Activated effector memory CD4-positive, alpha-beta T cell treated with anti-CD3 and anti-CD28 coated beads, Interleukin-2, amount 50 U/mL, for 16 hours (primary cell): ENCODE measurements at regions not wholly inside any gene's neighbourhood (a gene's known extent, or its start where the extent isn't known, plus 50 kb on each side); places are given as distances from the start of the nearest gene placed in this dataset.
"Not testable (repeated sequence)": the region's sequence is repeated elsewhere in the genome, so short reads cannot be mapped to it uniquely, and the experiment has no call there.

ENCODE experiments used
- DNase-seq: peaks from one replicate; pipeline ENCODE4 v3.0.0-alpha.2; 2020

- DNase-seq, result no peak
These were observed 50.7 kb upstream of the TNFSF4 start for GRCh38 chr1:173257805-173258204.

DNA sequence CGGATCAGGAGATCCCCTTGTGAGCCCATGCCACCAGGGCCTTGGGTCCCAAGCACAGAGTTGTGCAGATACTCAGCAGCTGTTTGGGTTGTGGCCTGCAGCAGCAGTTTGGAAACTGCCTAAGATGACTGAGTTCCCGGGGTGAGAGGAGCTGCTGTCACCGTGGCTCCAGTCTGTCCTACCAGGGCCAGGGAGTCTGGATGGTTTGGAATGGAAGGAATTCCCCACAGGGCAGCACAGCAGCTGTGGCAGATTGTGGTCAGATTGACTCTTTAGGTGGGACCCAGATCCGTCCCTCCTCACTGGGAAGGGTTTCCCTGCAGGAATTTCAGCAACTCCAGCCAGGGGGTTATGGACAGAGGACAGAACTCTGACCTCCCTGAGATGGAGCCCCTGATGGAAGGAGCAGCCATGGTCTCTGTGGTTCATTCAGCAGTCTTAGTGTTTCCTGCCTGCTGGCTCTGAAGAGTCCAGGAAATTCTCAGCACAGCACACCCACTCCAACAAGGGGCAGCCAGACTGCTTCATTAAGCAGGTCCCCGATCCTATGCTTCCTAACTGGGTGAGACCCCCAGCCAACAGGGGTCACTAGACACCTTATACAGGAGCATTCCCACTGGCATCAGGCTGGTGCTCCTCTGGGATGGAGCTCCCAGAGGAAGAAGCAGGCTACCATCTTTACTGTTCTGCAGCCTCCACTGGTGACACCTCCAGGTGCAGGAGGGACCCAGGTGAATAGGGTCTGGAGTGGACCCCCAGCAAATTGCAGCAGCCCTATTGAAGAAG, 51.5 kb upstream of the TNFSF4 start:
- DNase-seq, result no peak

DNA sequence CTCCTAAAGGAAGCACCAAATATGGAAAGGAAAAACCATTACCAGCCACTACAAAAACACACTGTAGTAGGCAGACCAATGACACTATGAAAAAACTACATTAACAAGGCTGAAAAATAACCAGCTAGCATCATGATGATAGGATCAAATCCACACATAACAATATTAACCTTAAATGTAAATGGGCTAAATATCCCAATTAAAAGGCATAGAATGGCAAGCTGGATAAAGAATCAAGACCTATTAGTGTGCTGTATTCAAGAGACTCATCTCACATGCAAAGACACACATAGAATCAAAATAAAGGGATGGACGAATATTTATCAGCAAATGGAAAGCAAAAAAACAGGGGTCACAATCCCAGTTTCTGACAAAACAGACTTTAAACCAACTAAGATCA, 53.2 kb upstream of the TNFSF4 start:
- DNase-seq, result not testable (repeated sequence)

GRCh38 chr1:173266841-173267240, 59.7 kb upstream of the TNFSF4 start:
- no peak for DNase-seq

DNA sequence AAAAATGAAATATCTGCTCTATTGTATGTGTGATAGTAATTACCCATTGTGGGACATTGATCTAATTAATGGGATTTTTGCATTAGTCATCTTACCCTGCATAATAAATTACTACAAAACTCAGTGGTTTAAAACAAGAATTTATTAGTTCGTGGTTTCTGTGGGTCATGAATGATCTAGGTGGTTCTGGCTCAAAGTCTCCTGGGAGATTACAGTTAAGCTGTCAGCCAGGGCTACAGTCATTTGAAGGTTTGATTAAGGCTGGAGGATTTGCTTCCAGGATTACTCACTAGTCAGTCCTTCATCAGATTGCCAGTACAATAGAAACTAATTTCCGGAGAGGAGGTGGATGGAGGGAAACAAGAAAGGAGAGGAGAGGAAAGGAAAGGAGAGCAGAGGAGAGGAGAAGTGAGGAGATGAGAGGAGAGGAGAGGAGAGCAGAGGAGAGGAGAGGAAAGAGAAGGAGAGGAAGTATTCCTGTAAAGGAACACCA, 60.4 kb upstream of the TNFSF4 start:
- no peak for DNase-seq

DNA sequence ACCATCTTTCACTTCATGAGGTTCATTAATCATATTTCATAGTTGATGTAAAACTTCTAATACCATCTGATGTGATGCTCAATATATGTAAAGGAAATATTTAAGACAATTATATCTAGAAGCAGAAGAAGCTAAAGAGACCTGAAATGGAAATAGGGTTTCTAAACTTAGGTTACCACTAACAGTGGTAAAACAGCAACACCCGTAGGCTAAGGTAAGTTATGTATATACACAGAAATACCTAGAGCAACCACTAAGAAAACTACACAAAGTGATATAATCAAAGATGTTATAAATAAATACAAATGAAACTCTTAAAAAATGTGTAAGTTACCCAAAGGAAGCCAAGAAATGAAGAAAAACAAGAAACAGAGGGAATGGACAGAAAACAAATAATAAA, 61.1 kb upstream of the TNFSF4 start:
- DNase-seq, result no peak

DNA sequence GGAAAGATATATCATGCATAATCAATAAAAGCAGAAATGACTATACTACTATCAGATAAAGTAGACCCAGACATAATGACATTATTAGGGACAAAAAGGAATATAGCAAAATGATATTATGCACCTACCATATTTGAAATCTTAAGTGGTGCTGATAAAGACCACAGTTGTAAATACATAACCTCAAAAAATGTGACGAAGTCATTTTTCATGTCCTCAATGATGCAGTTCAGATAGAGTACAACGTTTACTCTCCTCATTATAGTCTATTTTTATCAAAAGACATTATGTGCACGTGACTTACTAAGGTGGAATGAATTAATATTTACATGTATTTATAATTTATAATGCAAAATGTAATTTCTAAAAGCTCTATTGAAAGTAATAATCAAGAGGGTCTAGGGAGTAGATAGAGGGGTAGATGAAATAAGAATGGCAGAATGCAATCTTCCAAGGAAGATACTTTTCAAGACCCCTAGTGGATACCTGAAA, 61.7 kb upstream of the TNFSF4 start:
- no peak for DNase-seq

DNA sequence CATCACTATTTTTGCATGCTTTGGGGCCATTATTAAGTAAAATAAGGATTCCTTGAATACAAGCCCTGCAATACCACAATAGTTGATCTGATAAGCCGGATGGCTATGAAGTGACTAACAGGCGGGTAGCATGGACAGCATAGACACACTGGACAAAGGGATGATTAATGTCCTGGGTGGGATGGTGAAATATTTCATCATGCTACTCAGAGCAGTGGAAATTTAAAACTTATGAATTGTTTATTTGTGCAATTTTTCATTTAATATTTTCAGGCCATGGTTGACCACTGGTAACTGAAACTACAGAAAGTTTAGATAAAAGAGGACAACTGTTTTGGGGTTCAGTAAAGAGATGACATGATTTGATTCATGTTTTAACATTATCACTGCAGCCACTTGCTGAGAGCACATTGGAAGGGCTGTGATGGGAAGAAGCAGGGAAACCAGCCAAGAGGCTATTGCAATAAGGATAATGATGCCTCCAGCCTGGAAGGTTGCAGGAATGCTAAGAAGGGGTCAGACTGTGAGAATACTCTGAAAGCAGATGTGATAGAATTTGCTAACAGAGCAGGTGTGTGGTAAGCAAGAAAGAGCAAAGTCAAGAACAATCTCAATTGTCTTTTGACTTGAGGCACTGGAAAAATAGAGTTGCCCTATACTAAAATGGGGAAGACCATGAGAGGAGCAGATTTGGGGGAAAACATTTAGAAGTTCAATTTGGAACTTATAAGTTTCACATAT, 62.5 kb upstream of the TNFSF4 start:
- DNase-seq, result no peak

DNA sequence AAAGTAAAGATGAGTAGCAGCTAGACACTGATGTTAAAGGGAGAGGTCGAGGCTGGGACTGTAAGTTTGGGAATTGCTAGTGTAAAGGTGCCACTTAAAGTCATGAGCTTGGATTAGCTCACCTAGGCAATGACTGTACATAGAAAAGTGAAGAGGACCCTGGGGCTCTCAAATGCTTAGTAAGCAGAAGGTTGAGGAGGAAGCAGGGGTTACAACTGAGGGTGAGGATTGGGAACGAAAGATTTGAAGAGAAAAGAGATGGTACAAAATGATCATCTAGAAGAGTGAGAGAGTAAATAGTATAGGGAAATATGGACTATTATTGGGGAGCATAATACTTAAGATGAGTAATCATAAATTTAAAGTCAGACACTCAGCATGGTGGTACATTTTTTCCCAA, 63.1 kb upstream of the TNFSF4 start:
- DNase-seq, result no peak

DNA sequence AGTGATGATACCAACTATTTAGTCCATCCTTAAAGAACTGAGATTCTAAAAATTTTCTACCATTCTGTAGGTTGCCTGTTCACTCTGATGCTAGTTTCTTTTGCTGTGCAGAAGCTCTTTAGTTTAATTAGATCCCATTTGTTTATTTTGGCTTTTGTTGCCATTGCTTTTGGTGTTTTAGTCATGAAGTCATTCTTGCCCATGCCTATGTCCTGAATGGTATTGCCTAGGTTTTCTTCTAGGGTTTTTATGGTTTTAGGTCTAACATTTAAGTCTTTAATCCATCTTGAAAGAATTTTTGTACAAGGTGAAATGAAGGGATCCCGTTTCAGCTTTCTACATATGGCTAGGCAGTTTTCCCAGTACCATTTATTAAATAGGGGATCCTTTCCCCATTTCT, 63.9 kb upstream of the TNFSF4 start:
- DNase-seq, result not testable (repeated sequence)

- DNase-seq, result no peak
These were observed 68.4 kb upstream of the TNFSF4 start for GRCh38 chr1:173275496-173275895.

- no peak for DNase-seq
These were observed 70.0 kb upstream of the TNFSF4 start for GRCh38 chr1:173276922-173277800.

DNA sequence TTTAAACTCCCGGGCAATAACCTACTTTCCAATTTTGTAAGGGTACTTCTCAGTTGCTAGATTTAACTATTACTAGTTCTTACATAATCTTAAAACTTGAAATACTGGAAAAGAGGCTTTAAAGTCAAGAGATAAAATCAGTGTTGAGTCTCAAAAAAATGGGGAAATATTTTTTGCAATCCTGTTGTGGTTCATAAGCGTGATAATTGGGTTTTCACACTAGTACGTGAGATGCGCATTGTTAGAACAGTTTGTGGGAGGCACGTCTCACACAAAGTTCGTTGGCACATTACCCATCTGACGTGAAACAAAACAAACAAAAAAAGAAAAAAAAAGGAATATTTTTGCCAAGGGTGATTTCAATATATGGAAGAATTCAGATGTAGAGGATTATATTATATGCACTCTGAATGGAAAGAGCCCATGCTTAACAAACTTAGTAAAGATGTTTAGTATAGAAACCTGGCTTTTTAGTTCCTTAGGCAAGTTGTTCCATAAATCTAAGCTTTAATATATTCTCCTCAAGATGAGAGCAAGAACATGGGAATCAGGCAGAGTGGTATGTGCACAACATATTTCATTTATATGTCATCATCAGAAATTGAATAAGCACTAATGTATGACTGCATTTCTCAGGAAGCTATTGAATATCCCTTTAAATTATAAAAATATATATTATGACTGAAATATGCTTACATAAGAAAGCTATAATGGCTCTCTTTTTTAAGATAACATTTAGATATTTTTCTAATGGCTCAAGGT, 73.9 kb upstream of the TNFSF4 start:
- DNase-seq, result no peak

GRCh38 chr1:173285048-173285447, 77.9 kb upstream of the TNFSF4 start:
- DNase-seq, result no peak

- DNase-seq, result no peak
These were observed 80.7 kb upstream of the TNFSF4 start for GRCh38 chr1:173287785-173288184.

DNA sequence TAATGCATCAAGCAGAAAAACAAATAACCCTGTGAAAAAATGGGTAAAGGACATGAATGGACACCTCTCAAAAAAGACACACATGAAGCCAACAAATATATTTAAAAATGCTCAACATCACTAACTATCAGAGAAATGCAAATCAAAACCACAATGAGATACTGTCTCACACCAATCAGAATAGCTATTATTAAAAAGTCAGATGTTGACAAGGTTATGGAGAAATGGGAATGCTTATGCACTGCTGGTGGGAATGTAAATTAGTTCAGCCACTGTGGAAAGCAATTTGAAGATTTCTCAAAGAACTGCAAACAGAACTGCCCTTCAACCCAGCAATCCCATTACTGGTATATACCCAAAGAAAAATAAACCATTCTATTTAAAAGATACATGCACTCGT, 86.6 kb upstream of the TNFSF4 start:
- DNase-seq, result no peak

DNA sequence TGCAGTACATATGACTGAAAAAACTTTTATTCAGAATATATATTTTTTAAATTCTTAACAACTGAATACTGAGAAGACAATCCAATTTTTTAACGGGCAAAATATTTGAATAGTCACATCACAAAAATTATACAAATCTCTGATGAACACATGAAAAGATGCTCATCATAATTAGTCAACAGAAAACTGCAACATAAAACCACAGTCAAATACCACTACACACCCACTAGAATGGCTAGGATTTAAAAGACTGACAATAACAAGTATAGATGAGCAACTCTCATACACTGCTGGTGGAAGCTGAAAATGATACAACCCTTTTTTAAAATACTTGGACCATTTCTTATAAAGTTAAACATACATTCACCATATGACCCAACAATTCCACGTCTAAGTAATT, 87.7 kb upstream of the TNFSF4 start:
- DNase-seq, result no peak

DNA sequence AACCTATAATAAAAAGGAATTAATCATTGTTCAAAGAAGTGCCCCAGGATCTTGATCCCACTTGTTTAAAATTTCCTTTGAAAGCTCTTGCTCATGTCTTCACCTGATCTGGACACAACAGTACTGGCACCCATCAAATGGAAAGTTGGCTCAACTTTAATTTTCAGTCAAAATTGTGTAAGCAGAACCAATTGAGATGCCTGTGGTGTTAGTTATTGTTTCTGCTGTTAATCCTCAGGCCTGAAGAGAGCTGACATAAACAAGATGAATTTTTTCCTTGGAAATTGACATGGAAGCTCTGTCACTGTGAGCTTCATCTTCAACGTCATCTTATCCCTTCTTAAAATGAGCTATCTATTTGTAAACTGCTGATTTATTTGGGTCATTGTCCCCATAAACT, 88.3 kb upstream of the TNFSF4 start:
- DNase-seq, result no peak

- DNase-seq, result no peak
These were observed 88.9 kb upstream of the TNFSF4 start for GRCh38 chr1:173295995-173296394.

- DNase-seq, result no peak
These were observed 90.8 kb upstream of the TNFSF4 start for GRCh38 chr1:173297798-173298391.

DNA sequence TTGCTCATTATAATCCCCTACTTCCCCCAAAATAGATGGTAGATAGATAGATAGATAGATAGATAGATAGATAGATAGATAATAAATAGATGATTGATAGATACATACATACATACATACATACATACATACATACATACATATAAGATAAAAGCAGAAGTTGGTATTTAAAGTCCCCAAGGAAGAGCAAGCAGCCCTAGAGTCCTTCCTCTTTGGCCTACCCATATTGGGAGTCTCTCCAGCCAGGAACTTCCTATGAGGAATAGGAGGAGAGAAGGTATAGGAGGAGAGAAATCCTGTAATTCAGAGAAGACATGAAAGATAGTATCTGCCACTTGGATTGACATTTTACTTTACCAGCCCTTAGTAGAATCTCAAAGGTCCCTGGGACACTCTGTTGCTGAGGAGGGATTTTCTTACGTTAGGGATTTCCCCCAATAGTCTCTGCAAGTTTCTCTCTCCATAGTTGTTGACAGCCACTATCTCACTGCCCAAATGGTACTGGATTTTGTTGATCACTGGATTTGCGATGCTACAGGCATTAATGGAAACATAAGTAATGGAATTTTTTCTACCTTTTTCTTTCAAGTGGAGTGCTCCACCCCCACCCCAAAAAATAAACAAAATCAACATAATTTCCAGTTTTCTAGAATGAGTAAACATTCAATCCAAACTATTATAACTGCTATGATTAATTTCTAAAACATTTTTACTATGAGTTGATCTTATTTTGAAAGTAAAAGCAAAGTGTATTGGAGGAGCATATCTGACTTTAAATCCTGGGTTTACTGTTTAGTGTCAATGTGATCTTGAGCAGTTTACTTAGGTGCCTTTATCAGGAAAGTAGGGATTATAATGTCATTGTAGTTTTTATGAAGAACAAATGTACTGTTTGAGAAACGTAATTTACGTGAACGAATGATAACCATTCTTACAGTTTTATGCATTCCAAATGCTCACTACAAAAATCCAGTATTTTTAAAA, 93.2 kb upstream of the TNFSF4 start:
- no peak for DNase-seq
